Bone marrow (tissue), 2 donors: ENCODE measurements at regions not wholly inside any gene's neighbourhood (a gene's known extent, or its start where the extent isn't known, plus 50 kb on each side); places are given as distances from the start of the nearest gene placed in this dataset.
"Not testable (repeated sequence)": the region's sequence is repeated elsewhere in the genome, so short reads cannot be mapped to it uniquely, and the experiment has no call there.

Experiments used
- DNase-seq, 2 donors: peaks; one replicate each; lab custom pipeline; 2025; lab: John Stamatoyannopoulos, UW

DNA sequence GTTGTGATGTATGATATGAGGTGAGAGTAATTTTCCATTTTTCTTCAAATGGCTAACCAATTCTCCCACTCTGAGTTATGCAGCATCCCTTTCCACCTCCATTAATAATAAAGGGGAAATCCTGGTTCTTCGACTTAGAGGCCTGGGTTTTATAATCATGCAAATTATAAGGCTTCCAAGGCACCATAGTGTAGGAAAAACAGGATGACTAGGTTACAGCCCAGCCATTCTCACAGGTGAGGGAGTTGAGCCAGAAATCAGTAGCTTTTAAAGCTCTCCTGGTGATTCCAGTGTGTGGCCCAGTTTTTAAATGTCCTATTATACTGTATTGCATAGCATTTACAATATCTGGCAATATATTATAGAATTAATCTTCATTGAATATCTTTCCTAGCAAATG is 203.1 kb downstream of the ARHGEF9 start:
- no peak for DNase-seq

DNA sequence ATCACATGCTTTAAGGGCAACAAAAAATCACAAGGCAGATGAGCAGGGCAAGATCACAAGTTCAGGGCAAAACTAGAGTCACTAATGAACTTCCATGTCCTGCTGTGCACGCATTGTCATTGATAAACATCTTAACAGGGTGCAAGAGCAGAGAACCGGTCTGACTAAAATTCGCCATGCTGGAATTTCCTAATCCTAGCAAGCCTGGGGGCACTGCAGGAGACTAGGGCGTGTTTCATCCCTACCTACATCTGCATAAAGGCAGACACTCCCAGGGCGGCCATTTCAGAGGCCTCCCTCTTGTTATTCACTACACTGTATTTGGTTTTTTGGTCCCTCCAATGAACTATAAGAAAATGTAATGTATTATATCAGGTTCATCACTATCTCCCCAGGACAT is 203.6 kb downstream of the ARHGEF9 start:
- DNase-seq, result no peak

DNA sequence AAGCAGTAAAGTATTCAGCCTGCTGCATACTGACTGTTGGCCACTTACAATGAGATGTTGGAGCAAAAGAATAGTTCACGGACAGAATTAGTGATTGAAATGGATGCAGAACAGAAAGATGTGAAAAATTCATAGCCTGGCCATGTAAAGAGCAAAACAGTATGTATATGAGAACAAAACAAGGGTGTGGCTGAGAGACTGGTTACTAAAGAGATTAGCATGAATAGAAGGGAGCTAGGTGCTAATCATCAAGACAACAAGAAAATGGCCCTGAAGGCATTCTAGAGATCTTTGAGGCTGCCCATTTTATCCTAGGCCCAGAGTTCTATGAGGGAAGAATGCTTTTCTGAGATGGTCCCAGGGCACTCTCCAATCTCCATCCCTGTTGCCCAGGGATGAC is 208.5 kb downstream of the ARHGEF9 start:
- no peak for DNase-seq

DNA sequence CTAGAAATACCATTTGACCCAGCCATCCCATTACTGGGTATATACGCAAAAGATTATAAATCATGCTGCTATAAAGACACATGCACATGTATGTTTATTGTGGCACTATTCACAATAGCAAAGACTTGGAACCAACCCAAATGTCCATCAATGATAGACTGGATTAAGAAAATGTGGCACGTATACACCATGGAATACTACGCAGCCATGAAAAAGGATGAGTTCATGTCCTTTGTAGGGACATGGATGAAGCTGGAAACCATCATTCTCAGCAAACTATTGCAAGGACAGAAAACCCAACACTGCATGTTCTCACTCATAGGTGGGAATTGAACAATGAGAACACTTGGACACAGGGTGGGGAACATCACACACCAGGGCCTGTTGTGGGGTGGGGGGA is 209.3 kb downstream of the ARHGEF9 start:
- not testable (repeated sequence) for DNase-seq

DNA sequence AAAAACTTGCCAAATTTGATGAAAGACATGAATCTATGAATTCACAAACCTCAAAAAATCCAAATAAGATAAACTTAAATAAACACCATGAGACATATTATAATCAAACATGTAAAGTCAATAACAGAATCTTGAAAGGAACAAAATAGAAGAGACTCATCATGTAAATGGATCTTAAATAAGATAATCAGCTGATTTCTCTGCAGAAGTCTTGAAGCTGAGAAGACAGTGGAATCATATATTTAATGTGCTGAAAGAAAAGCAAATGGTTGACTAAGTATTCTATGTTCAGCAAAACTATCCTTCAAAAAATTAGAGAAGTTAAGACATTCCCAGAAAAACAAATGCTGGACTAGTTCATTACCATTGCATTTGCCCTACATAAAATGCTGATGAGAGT is 215.7 kb upstream of the SPIN4 start:
- DNase-seq, result no peak

DNA sequence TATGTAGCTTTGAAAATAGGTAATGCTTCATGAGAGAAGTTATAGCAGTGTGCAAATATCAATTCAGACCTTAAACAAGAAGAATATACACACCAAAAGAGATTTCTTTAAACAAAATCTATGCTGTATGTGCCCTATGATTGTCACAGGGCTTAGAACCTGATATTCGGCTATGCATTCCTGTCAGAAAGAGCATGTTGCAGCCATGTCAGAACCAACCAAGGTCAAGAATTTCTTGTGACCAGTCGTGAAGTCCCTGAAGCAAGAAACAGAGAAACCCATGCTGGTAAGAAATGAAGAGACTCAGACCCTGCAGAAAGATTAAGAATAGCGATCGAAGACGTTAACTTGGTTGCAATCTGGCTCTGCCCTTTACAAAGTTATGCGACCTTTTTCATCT is 210.3 kb upstream of the SPIN4 start:
- no peak for DNase-seq

DNA sequence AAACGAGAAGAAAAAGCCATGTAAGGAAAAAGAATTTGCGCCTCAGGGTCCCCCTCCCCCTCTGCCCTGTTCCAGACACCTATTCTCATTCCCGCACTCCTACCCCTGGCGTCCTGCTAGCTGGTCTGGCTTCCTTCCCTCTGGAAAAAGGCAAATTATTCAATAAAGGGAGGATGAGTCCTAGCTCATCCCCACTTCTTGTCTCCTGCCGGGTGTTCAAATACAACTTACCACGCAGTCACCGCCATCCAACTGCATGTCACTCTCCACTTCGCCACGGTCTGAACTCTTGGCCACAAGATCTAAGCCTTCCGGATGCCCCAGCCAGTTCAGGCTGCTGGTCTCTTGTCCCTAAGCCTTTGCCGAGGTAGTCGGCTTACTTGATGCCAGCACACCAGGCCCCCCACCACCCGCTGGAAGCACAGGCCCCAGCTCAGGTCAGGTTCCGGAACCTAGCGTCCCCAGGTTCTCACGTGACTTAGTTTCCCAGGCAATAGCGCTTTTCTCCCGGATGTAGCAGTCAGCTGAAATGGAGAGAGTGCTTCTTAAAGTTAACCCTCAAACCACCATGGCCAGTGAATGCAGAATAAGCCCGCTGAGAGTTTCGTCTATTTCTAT is 209.6 kb upstream of the SPIN4 start:
- DNase-seq, result peak; percentile 7 to 19

DNA sequence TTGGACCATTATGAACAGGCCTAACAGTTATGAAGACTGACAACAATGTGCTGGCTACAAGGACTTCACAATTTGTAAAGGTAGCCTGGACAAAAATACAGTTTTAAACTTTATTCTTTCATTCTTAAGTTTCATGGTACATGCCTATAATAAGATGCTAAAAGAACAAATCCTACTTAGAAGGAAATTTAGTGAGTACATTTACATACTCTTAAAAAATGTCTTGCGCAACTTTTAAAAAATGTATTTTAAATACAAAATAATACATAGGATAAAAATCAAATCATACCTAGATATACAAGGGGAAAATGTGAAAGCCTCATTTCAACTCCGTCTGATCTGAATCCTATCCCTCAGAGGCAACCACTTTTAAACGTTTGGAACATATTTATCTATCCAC is 200.7 kb upstream of the SPIN4 start:
- no peak for DNase-seq

DNA sequence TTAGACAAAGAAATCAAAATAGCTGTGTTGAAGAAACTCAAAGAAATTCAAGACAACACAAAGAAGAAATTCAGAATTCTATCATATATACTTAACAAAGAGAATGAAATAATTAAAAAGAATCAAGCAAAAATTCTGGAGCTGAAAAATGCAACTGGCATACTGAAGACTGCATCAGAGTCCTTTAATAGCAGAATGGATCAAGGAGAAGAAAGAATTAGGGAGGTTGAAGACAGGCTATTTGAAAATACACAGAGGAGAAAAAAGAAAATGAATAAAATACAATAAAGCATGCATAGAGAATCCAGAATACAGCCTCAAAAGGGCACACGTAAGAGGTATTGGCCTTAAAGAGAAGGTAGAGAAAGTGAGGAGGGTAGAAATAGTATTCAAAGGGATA is 179.5 kb upstream of the SPIN4 start:
- DNase-seq, result no peak

DNA sequence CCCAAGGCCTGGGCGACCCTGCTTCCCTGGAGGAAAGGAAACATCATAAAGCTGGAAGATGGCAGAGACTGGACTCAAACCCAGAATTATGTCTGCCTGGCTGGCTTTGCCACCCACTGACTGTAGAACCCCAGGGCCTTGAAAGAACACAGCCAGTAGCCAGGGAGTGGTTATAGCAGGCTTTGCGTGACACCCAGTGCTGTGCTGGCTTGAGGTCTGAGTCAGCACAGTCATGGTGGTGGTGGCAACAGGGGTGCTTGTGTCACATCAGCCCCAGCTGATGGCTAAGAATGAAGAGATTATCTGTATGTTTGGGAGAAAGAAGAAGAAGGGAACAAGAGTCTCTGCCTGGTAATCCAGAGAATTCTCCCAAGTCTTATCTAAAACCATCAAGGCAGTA is 178.8 kb upstream of the SPIN4 start:
- no peak for DNase-seq

DNA sequence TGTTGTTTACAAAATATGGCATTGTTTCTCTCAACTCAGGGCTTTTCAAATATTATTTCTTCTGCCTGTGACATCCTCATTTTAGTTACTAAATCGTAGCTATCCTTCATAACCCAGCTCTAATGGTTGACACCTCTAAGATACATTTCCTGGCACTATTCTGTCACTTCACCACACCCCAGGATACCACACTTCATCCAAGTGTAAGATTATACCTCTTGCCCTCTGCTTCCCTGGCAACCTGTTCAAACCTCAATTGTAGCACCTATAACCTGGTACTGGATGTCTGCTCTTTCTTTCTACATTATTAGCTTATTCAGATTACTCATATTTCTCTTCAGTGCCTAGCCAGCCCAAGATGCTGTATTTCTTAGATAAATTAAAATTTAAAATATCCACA is 175.7 kb upstream of the SPIN4 start:
- DNase-seq, result no peak

DNA sequence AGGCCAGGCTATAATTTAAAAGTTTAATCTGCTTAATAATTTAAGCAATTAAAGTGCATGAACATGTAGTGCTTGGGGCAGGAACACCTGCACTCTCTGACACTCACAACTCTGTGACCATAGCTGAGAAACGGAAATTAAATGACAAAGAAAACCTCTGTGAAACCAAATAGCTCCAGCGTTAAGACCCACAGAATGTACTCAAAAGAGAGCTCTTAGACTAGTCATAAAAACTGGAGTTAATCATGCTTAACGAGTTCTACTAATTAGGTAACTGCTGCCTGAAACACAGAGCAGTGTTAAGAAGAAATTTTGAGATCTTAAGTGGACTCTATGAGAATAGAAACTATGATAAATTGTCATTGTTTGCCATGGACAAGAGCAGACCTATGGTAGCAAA is 174.4 kb upstream of the SPIN4 start:
- DNase-seq, result no peak

DNA sequence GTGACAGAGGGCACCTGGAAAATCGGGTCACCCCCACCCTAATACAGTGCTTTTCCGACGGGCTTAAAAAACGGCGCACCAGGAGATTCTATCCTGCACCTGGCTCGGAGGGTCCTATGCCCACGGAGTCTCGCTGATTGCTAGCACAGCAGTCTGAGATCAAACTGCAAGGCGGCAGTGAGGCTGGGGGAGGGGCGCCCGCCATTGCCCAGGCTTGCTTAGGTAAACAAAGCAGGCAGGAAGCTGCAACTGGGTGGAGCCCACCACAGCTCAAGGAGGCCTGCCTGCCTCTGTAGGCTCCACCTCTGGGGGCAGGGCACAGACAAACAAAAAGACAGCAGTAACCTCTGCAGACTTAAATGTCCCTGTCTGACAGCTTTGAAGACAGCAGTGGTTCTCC is 168.2 kb upstream of the SPIN4 start:
- DNase-seq, result not testable (repeated sequence)

DNA sequence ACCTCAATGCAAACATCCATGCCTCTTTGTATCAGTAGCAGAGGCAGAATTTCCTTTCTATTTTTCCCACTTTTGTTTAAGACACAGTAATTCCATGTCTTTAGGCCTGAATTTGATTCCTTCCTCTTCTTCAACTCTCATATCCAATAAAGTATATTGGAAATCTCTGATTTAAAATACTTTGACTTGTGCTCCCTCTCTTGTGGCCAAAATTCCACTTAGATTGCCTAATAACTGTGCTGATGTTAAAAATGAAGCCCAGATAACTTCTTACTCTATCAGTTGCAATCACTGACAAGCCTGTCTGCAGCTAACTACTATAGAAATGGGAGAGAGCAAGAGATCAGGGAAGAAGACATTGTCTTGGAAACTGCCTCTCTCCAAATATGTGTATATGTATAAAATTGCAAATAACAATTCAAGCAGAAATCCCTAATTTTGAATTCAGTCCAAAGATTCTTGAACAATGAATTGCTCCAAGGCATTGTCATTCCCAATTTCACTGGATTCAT is 163.5 kb upstream of the SPIN4 start:
- no peak for DNase-seq

DNA sequence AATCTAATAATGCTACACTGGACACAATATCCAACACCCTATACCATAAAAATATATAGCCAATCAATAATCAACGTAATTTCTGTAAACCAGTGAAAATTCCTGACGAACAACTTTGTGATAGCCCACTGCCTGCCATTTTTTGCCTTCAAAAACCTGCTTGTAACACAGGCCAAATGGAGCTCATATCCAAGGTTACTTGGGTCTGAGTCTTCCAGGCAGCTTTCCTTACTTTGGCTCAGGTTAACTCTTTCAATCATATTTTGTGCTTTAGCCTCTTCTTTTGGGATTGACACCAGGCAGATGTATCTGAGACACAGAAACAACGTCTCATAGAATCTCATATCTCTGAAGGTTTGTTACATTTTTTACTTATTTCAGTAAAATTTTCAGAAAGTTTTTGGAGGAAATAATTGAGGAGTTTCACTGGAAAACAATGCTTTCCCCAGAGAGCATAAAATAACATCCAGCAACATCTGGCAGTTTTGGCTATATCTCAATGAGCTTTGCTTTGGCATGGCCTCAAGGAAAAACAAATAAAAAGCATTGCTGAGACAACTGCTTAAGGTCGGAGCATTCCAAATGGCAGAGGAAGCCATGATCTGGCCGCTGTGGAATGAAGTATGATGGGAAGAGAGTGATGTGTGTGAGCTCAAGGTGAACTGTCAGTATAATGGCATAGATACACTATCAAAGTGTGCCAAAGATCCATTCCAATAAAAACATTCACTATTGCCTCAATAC is 162.9 kb upstream of the SPIN4 start:
- no peak for DNase-seq

DNA sequence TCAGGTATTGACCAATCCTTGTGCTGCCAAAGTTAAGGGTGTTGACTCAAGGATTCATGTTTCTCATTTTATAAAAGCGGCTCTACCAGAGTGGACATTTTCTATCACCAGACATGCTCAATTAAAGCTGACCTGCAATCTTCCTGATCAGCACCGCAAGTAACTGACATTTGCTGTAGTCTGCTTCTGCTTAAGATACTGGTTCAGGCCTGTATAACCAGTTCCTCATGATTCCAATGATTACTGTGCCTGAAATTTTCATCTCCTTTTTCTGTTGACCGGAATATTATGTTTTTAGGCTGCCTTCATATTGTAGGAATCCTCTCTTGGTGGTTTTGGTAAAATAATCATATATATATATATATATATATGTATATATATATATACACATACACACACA is 160.2 kb upstream of the SPIN4 start:
- no peak for DNase-seq

DNA sequence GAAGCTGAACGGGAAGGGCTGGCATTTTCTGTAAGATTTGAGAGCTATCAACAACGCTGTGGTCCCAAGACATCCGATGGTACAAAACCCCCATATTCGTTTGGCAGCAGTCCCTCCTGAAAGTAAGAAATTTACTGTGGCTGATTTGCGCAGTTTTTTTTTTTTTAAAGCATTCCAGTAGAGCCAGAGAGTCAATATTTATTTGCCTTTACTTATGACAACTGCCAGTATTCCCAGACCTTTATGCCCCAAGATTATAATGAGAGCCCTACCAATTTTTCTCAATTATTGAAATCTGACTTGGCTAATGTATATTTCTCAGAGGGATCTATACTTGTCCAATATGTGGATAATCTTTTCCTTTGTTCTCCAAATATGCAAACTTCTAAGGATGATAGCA is 157.5 kb upstream of the SPIN4 start:
- no peak for DNase-seq

DNA sequence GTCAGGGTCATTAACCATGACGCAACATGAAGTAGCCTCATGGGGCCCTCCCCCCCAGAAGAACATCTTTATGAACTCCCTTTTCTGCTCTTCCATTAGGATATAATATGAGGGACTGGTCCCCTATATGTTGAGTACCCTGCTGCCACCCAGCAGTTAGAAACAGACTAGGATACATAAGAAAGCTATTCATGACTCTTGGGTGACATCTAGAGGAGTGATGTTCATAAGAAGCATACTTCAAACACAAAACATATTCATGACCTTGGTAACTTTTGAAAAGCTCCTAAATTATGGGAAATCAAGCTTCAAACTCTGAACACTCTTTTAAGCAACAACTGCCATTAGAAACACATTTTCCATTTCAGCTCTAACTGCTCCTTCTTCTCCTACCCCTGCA is 155.2 kb upstream of the SPIN4 start:
- peak in 1 of 2 donors; percentile 6 for DNase-seq

DNA sequence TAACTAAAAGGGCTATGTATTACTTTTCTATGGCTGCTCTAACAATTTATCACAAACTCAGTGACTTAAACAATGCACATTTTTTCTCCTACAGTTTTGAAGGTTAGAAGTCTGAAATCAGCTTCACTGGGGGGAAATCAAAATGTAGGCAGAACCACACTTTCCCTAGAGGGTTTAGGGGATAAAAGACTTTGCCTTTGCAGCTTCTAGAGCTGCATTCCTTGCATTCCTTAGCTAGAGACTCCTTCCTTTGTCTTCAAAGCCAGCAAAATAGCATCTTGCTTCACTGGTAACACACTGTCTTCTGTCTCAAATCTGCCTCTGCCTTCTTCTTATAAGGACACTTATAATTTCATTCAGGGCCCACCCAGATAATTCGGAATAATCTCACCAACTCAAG is 152.4 kb upstream of the SPIN4 start:
- DNase-seq, result no peak

DNA sequence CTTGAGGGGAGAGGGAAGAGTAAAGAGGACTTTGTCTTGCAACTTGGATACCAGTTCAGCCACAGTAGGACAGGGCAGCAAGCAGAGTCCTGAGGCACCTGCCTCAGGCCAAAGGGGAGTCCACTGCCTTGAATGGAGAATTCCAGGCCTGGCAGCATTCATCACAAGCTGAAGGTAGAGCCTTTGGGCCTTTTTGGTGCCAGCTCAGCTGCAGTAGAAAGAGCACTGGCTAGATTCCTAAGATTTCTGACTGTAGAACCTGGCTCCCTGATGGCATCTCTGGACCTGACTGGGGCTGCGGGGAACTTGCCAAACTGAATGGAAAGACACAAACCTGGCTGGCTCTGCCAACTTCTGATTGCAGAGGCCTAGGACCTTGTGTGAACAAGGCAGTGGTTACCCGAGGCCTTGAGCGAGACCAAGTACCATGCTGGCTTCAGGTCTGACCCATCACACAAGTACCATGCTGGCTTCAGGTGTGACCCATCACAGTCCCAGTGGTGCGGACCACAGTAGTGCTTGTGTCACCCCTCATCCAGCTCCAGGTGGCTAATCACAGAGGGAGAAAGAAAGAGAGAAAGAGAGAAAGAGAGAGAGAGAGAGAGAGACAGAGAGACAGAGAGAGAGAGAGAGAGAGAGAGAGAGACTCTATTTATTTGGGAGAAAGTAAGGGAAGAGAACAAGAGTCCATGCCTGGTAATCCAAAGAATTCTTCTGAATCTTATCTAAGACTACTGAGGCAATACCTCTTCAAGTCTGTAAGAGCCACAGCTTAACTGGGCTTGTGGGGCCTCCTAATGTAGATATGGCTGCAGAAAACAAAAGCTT is 137.6 kb upstream of the SPIN4 start:
- no peak for DNase-seq

DNA sequence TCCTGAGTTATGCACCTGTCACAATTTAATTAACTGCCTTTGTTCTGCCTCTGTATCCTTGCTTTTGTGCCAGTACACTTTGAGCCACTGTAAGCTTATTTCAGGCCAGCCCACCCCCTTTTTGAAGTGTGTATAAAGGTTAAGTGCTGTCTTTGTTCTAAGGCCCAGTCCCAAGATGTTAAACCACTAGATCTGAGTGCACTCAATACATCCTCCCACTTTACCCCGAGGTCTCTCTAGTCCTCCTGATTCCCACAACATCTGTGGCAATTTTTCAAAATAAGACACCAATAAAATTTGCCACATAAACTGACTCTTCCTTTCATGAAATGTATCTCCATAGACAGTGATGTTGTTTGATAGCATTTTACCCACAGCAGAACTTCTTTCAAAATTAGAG is 124.1 kb upstream of the SPIN4 start:
- no peak for DNase-seq

DNA sequence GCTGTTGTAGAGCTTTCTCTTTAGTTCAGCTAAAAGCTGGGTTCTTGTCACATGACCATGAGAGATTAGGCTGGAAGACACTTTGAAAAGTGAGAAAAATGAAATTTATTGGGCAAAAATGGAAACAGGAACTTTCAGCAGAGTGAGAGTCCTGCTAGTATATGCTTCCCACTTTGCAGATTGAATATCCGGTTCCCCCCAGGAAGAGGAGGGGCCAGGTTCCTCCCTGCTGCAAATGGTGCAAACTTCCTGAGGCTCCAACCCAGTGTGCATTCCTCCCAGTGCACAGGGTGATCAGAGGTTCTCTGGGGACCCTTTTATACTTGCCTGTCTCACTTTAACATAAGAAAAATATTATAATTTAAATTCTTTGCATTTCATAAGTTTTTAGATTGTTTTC is 119.9 kb upstream of the SPIN4 start:
- DNase-seq, result no peak

DNA sequence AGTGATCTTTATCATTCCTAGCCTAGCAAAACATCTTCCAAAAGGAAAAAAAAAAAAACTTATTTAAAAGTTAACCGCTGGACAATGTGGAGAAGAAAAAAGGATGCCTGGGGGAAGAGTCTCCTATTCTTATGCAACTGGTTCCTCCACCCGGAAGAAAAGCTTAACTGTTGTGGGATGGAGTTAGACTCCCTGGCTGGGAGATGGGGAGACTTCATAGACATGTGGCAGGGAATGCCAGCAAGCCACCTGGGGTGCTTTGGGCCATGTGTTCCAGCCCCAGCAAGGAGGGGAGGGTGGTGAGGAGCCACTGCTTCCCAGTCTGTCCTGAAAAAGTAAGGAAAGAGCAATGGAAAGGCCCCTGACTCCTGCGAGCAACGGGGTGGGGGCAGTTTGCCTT is 119.4 kb upstream of the SPIN4 start:
- DNase-seq, result no peak
